Panc1 (cell line): ENCODE measurements at regions not wholly inside any gene's neighbourhood (a gene's known extent, or its start where the extent isn't known, plus 50 kb on each side); places are given as distances from the start of the nearest gene placed in this dataset.

ENCODE experiments used
- CTCF ChIP-seq: fragments of 450-650 bp; IDR thresholded peaks from 2 replicates; pipeline ENCODE4 v1.5.1; 2017; ENCODE audit warnings: mild to moderate bottlenecking
- SIN3A ChIP-seq: IDR thresholded peaks from 2 replicates; pipeline ENCODE4 v1.6.1; 2012; ENCODE audit warnings: low read depth, mild to moderate bottlenecking, low read length, moderate library complexity, borderline replicate concordance; ENCODE audit not compliant: insufficient read depth
- TCF7L2 ChIP-seq: IDR thresholded peaks from 2 replicates; pipeline ENCODE4 v1.6.1; 2011; ENCODE audit warnings: mild to moderate bottlenecking, low read depth, low read length, inconsistent platforms
- TF ChIP-seq, protein P1 (sequence below), 2 experiments: IDR thresholded peaks; 2 replicates each; pipeline ENCODE4 v1.6.1; 2011 to 2012; ENCODE audit warnings: low read depth in 2 of 2, control low read depth in 1 of 2, low read length in 1 of 2, mild to moderate bottlenecking in 1 of 2, moderate library complexity in 1 of 2; ENCODE audit not compliant: insufficient read depth in 1 of 2

DNA sequence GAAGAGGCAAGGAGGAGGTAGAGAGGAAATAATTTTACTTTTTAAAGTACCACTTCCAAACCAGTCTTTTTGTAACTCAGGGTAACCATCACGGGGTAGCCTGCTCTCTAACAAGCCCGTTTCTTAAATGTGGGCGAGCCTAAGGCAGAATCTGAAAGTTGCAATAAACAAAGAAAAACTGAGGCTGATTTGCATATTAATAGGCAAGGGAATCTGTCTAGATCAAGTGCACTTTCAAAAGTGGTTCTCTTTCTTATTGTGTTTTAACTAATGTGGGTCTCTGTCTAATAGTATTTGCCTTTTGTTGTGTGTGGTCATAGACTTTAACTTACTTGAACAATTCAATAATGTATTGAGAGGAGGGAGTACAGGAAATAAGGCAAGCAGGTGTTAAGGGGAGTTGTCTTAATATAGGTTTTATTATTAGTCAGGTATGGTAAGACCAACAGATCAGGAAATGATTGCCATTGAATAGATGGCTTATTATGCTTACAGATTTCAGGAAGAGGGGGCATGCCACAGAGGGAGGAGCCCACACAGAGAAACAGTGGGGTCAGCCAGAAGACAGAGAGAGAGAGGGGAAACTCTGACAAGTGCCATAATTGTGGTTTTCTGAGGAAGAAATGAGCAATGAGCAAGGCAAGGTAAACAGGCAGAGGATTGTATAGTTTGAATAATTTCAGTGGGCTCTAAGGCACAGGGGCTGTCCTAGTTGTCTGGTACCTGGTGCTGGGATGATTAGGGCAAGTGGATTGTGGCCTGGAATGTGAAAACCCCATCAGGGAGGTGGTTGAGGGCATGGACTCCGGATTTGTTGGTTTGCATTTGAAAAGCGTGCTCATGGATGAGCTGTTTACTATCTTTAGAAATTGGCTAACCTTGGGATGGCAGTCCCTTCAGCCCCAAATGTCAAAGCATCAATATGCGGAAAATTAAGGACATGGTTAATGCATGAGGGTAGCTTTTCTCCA is 237.2 kb downstream of the TOX3 start:
- no peak for TF ChIP-seq CTCF
- TF ChIP-seq TCF7L2, result no peak
- TF ChIP-seq, protein P1, sequence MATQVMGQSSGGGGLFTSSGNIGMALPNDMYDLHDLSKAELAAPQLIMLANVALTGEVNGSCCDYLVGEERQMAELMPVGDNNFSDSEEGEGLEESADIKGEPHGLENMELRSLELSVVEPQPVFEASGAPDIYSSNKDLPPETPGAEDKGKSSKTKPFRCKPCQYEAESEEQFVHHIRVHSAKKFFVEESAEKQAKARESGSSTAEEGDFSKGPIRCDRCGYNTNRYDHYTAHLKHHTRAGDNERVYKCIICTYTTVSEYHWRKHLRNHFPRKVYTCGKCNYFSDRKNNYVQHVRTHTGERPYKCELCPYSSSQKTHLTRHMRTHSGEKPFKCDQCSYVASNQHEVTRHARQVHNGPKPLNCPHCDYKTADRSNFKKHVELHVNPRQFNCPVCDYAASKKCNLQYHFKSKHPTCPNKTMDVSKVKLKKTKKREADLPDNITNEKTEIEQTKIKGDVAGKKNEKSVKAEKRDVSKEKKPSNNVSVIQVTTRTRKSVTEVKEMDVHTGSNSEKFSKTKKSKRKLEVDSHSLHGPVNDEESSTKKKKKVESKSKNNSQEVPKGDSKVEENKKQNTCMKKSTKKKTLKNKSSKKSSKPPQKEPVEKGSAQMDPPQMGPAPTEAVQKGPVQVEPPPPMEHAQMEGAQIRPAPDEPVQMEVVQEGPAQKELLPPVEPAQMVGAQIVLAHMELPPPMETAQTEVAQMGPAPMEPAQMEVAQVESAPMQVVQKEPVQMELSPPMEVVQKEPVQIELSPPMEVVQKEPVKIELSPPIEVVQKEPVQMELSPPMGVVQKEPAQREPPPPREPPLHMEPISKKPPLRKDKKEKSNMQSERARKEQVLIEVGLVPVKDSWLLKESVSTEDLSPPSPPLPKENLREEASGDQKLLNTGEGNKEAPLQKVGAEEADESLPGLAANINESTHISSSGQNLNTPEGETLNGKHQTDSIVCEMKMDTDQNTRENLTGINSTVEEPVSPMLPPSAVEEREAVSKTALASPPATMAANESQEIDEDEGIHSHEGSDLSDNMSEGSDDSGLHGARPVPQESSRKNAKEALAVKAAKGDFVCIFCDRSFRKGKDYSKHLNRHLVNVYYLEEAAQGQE (IDR thresholded peaks at IDR 0.05; ENCODE audit: insufficient read depth in 1 of 2, low read depth in 2 of 2, low read length in 1 of 2), result no peak
- no peak for TF ChIP-seq SIN3A
